OCI-LY3 (cell line): ENCODE measurements at regions not wholly inside any gene's neighbourhood (a gene's known extent, or its start where the extent isn't known, plus 50 kb on each side); places are given as distances from the start of the nearest gene placed in this dataset.

Experiments
- H2AFZ ChIP-seq: fragments of 200-600, 300-600 bp; shearing (Covaris generic); 2 replicates; pipeline ENCODE4 v1.6.0; 2014; ENCODE audit warnings: antibody characterized with exemption, low read depth, low read length
- H3K27ac ChIP-seq: fragments of 200-600, 300-600 bp; sonication (generic); 2 replicates; pipeline ENCODE4 v1.5.1; 2014; ENCODE audit warnings: mild to moderate bottlenecking, low read length, moderate library complexity, mixed read lengths
- H3K27me3 ChIP-seq: fragments of 200-600, 300-600 bp; sonication (generic); 2 replicates; pipeline ENCODE4 v1.6.1; 2014; ENCODE audit warnings: low read depth, low read length, mixed read lengths
- H3K36me3 ChIP-seq: fragments of 200-600, 300-600 bp; sonication (generic); replicated peaks from 2 replicates; pipeline ENCODE3; 2014; ENCODE audit warnings: low read depth, low read length, mixed read lengths
- H3K4me1 ChIP-seq: fragments of 300-600, 200-600 bp; sonication (generic); 2 replicates; pipeline ENCODE4 v1.6.1; 2014; ENCODE audit warnings: low read length, mixed read lengths
- H3K4me2 ChIP-seq: fragments of 200-600, 300-600 bp; sonication (generic); 2 replicates; pipeline ENCODE4 v1.6.1; 2014; ENCODE audit warnings: low read length, mixed read lengths
- H3K4me3 ChIP-seq: fragments of 300-600, 200-600 bp; sonication (generic); 2 replicates; pipeline ENCODE4 v1.5.1; 2014; ENCODE audit warnings: antibody characterized with exemption, mild to moderate bottlenecking, low read length, moderate library complexity
- H3K79me2 ChIP-seq: fragments of 300-600, 200-600 bp; shearing (Covaris generic); 2 replicates; pipeline ENCODE4 v1.6.1; 2014; ENCODE audit warnings: mild to moderate bottlenecking, low read length, mixed read lengths
- H3K9ac ChIP-seq: fragments of 300-600, 200-600 bp; shearing (Covaris generic); 2 replicates; pipeline ENCODE4 v1.6.0; 2014; ENCODE audit warnings: mild to moderate bottlenecking, low read length, moderate library complexity
- H3K9me3 ChIP-seq: fragments of 200-600, 300-600 bp; shearing (Covaris generic); 2 replicates; pipeline ENCODE4 v1.6.1; 2014; ENCODE audit warnings: low read length, mixed read lengths; ENCODE audit not compliant: insufficient read depth
- H4K20me1 ChIP-seq: fragments of 200-600, 300-600 bp; sonication (generic); 2 replicates; pipeline ENCODE4 v1.6.1; 2016; ENCODE audit warnings: low read length, mixed read lengths; ENCODE audit not compliant: insufficient read depth
- EZH2phosphoT487 ChIP-seq: fragments of 200-600 bp; shearing (Covaris generic); IDR thresholded peaks from 2 replicates; pipeline ENCODE4 v1.6.1; 2018; ENCODE audit warnings: antibody characterized with exemption, mixed run types, low read depth
- TF ChIP-seq, protein P1 (sequence below): fragments of 200-600, 300-600 bp; sonication (generic); IDR thresholded peaks from 2 replicates; pipeline ENCODE4 v1.5.1; 2014; ENCODE audit warnings: antibody characterized with exemption, low read length, low read depth

- Histone ChIP-seq H4K20me1 (no peaks in the 10 kb centered on the region; the same call in none of the 2 replicates), H2AFZ (no peak overlapping the region), H3K27me3 (no peaks in the 10 kb centered on the region), H3K4me3 (no peak overlapping the region), H3K36me3 (no peaks in the 10 kb centered on the region), H3K4me2 (no peak overlapping the region), H3K4me1 (peaks cover 3% of the 10 kb centered on the region; the same call in 1 of the 2 replicates), H3K9me3 (no peaks in the 10 kb centered on the region), H3K9ac (no peak overlapping the region), H3K27ac (no peak overlapping the region), H3K79me2 (no peaks in the 10 kb centered on the region)
- no peak for TF ChIP-seq EZH2phosphoT487
Observed at GRCh38 chr2:241953324-241953928, 83.9 kb downstream of the RTP5 start.

DNA sequence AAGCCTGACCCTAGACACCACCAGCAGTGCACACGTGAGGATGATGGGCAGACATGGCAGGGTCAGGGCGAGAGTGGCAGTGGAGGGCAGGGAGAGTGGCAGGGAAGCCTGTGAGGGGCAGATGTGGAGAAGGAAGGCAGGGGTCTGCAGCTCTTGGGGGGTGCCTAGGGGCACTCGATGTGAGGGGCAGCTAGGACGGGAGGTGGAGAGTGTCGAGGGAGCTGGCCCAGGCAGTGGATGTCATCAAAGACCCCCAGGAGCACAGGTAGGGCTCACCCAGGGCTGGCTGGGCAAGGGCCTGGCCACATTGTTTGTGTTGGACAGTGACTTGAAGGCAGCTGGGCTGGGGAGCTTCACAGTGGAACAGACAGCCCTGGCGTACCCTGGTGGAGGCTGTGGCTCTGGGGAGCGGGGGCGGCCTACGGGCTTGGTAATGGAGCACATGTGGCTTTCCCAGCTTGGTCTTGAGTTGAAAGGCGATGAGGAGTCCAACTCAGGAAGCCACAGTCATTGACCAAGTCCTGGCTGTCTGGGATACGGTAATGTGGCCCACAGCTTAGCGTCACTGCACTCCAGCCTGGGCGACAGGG, 87.1 kb downstream of the RTP5 start:
- Histone ChIP-seq H4K20me1 (no peaks in the 10 kb centered on the region), H3K27ac (no peak overlapping the region), H3K27me3 (no peaks in the 10 kb centered on the region), H3K79me2 (no peaks in the 10 kb centered on the region), H3K4me1 (no peaks in the 10 kb centered on the region), H3K4me3 (no peak overlapping the region), H2AFZ (no peak overlapping the region), H3K9ac (no peak overlapping the region), H3K9me3 (no peaks in the 10 kb centered on the region), H3K4me2 (no peak overlapping the region), H3K36me3 (no peaks in the 10 kb centered on the region)
- no peak for TF ChIP-seq EZH2phosphoT487
- TF ChIP-seq, protein P1, sequence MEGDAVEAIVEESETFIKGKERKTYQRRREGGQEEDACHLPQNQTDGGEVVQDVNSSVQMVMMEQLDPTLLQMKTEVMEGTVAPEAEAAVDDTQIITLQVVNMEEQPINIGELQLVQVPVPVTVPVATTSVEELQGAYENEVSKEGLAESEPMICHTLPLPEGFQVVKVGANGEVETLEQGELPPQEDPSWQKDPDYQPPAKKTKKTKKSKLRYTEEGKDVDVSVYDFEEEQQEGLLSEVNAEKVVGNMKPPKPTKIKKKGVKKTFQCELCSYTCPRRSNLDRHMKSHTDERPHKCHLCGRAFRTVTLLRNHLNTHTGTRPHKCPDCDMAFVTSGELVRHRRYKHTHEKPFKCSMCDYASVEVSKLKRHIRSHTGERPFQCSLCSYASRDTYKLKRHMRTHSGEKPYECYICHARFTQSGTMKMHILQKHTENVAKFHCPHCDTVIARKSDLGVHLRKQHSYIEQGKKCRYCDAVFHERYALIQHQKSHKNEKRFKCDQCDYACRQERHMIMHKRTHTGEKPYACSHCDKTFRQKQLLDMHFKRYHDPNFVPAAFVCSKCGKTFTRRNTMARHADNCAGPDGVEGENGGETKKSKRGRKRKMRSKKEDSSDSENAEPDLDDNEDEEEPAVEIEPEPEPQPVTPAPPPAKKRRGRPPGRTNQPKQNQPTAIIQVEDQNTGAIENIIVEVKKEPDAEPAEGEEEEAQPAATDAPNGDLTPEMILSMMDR, result no peak

- Histone ChIP-seq H3K27me3 (no peaks in the 10 kb centered on the region), H2AFZ (no peak overlapping the region), H3K4me2 (no peak overlapping the region), H3K9me3 (no peaks in the 10 kb centered on the region), H3K4me3 (no peak overlapping the region), H3K9ac (no peak overlapping the region), H3K4me1 (no peaks in the 10 kb centered on the region), H3K27ac (no peak overlapping the region), H4K20me1 (no peaks in the 10 kb centered on the region), H3K79me2 (no peaks in the 10 kb centered on the region), H3K36me3 (no peaks in the 10 kb centered on the region)
- no peak for TF ChIP-seq EZH2phosphoT487
- TF ChIP-seq, protein P1, result no peak
Observed at GRCh38 chr2:241957276-241957675, 87.7 kb downstream of the RTP5 start.

- H3K4me2 ChIP-seq, result no peak overlapping the region
- H3K27ac ChIP-seq, result no peak overlapping the region
- H3K4me3 ChIP-seq, result no peak overlapping the region
- H4K20me1 ChIP-seq, result no peaks in the 10 kb centered on the region
- no peak for TF ChIP-seq EZH2phosphoT487
- TF ChIP-seq, protein P1, result no peak
- no peaks in the 10 kb centered on the region for H3K79me2 ChIP-seq
- H3K9ac ChIP-seq, result no peak overlapping the region
- H3K27me3 ChIP-seq, result no peaks in the 10 kb centered on the region
- no peaks in the 10 kb centered on the region for H3K36me3 ChIP-seq
- no peak overlapping the region for H2AFZ ChIP-seq
- peaks cover 11% of the 10 kb centered on the region for H3K4me1 ChIP-seq
- no peaks in the 10 kb centered on the region for H3K9me3 ChIP-seq
Observed at GRCh38 chr2:241958818-241959545, 89.5 kb downstream of the RTP5 start.
